HK-2 (cell line): ENCODE measurements at regions not wholly inside any gene's neighbourhood (a gene's known extent, or its start where the extent isn't known, plus 50 kb on each side); places are given as distances from the start of the nearest gene placed in this dataset.
A peak's percentile ranks its signal among the peaks of the same experiment; 100 is the strongest.

Source experiments
- DNase-seq: peaks from one replicate; pipeline ENCODE4 v3.0.0-alpha.2; 2018; ENCODE audit not compliant: unreplicated experiment

- DNase-seq = no peak
These were observed 200.5 kb upstream of the POU3F2 start for GRCh38 chr6:98633886-98634285.

- no peak for DNase-seq
These were observed 199.8 kb upstream of the POU3F2 start for GRCh38 chr6:98634569-98634968.

- no peak for DNase-seq
These were observed 199.2 kb upstream of the POU3F2 start for GRCh38 chr6:98635191-98635590.

GRCh38 chr6:98636941-98637340 lies 197.4 kb upstream of the POU3F2 start:
- no peak for DNase-seq

GRCh38 chr6:98639089-98639635 lies 195.2 kb upstream of the POU3F2 start:
- DNase-seq = no peak

- DNase-seq = no peak
These were observed 194.0 kb upstream of the POU3F2 start for GRCh38 chr6:98640366-98640765.

- DNase-seq = no peak
These were observed 192.2 kb upstream of the POU3F2 start for GRCh38 chr6:98641949-98642719.

GRCh38 chr6:98644063-98644462 lies 190.3 kb upstream of the POU3F2 start:
- no peak for DNase-seq

GRCh38 chr6:98648211-98648914 lies 186.0 kb upstream of the POU3F2 start:
- DNase-seq = no peak

- no peak for DNase-seq
These were observed 183.4 kb upstream of the POU3F2 start for GRCh38 chr6:98650941-98651340.

- no peak for DNase-seq
These were observed 181.2 kb upstream of the POU3F2 start for GRCh38 chr6:98653179-98653578.

- DNase-seq = peak; percentile 20
These were observed 176.6 kb upstream of the POU3F2 start for GRCh38 chr6:98657764-98658163.

- no peak for DNase-seq
These were observed 165.0 kb upstream of the POU3F2 start for GRCh38 chr6:98669371-98669770.

GRCh38 chr6:98670045-98670746 lies 164.2 kb upstream of the POU3F2 start:
- no peak for DNase-seq

- DNase-seq = no peak
These were observed 161.5 kb upstream of the POU3F2 start for GRCh38 chr6:98672681-98673475.

- no peak for DNase-seq
These were observed 155.9 kb upstream of the POU3F2 start for GRCh38 chr6:98678481-98678880.

GRCh38 chr6:98686008-98686601 lies 148.3 kb upstream of the POU3F2 start:
- no peak for DNase-seq

- DNase-seq = no peak
These were observed 146.6 kb upstream of the POU3F2 start for GRCh38 chr6:98687752-98688151.

- DNase-seq = no peak
These were observed 139.1 kb upstream of the POU3F2 start for GRCh38 chr6:98695091-98695801.

- DNase-seq = no peak
These were observed 123.0 kb upstream of the POU3F2 start for GRCh38 chr6:98711380-98711779.

- no peak for DNase-seq
These were observed 118.0 kb upstream of the POU3F2 start for GRCh38 chr6:98716341-98716740.
